Common myeloid progenitor, CD34-positive (primary cell): ENCODE measurements at regions not wholly inside any gene's neighbourhood (a gene's known extent, or its start where the extent isn't known, plus 50 kb on each side); places are given as distances from the start of the nearest gene placed in this dataset.

Experiments
- CTCF ChIA-PET: fragments of 350-600 bp; sonication (Branson Sonifier 250); formaldehyde crosslinking; loops from one replicate; lab custom pipeline; 2021; ENCODE audit warnings: antibody characterized with exemption; lab: Charles Lee
- POLR2A ChIA-PET: fragments of 350-600 bp; sonication (Branson Sonifier 250); formaldehyde crosslinking; loops from one replicate; lab custom pipeline; 2021; ENCODE audit warnings: antibody characterized with exemption; lab: Charles Lee
- DNase-seq, 3 donors: peaks; one replicate each; pipeline versions ENCODE4 v3.0.0 to v3.0.0-alpha.2; 2013
- H3K27ac ChIP-seq, 2 experiments: 1 replicate in 1 of 2; 2 replicates in 1 of 2; pipeline ENCODE4 v1.7.0; 2013; ENCODE audit warnings: inconsistent platforms in 2 of 2, low read length in 2 of 2, mild to moderate bottlenecking in 2 of 2, low read depth in 1 of 2, moderate library complexity in 1 of 2; ENCODE audit not compliant: severe bottlenecking in 2 of 2, insufficient read depth in 1 of 2, poor library complexity in 1 of 2
- H3K27me3 ChIP-seq, 5 experiments: replicated peaks in 2 of 5; 1 replicate in 3 of 5; 2 replicates in 2 of 5; pipeline versions ENCODE4 v1.6.1 to v1.7.0; 2013; ENCODE audit warnings: low read length in 4 of 5, mild to moderate bottlenecking in 2 of 5, moderate library complexity in 2 of 5, inconsistent platforms in 1 of 5; ENCODE audit not compliant: insufficient read depth in 5 of 5, control insufficient read depth in 4 of 5
- H3K36me3 ChIP-seq, 4 experiments: 1 replicate in 2 of 4; 2 replicates in 2 of 4; pipeline versions ENCODE4 v1.6.1 to v1.7.0; 2013; ENCODE audit warnings: low read length in 3 of 4, control low read depth in 1 of 4, mild to moderate bottlenecking in 1 of 4; ENCODE audit not compliant: control insufficient read depth in 4 of 4, insufficient read depth in 4 of 4
- H3K4me1 ChIP-seq, 4 experiments: 1 replicate in 3 of 4; 2 replicates in 1 of 4; pipeline versions ENCODE4 v1.6.1 to v1.7.1; 2013; ENCODE audit warnings: low read length in 3 of 4, mild to moderate bottlenecking in 3 of 4, control low read depth in 1 of 4, inconsistent platforms in 1 of 4, moderate library complexity in 1 of 4; ENCODE audit not compliant: control insufficient read depth in 4 of 4, insufficient read depth in 4 of 4; ENCODE audit errors: control extremely low read depth in 1 of 4
- H3K4me3 ChIP-seq, 7 experiments: 1 replicate in 4 of 7; 2 replicates in 3 of 7; pipeline versions ENCODE4 v1.5.1 to v1.7.0; 2013; ENCODE audit warnings: mild to moderate bottlenecking in 7 of 7, low read length in 6 of 7, moderate library complexity in 6 of 7, inconsistent platforms in 2 of 7, low read depth in 2 of 7, control low read depth in 1 of 7; ENCODE audit not compliant: insufficient read depth in 4 of 7, control insufficient read depth in 1 of 7; ENCODE audit errors: extremely low read depth in 1 of 7
- H3K9me3 ChIP-seq, 5 experiments: 1 replicate in 4 of 5; 2 replicates in 1 of 5; pipeline versions ENCODE4 v1.6.1 to v1.7.1; 2013; ENCODE audit warnings: low read length in 4 of 5, mild to moderate bottlenecking in 2 of 5, inconsistent platforms in 1 of 5, low read depth in 1 of 5, moderate library complexity in 1 of 5; ENCODE audit not compliant: control insufficient read depth in 4 of 5, insufficient read depth in 2 of 5; ENCODE audit errors: control extremely low read depth in 1 of 5
- WGBS: methylation state at CpG from one replicate; pipeline ENCODE4 v1.1.5; 2013; ENCODE audit not compliant: insufficient coverage; 5-methylcytosine and 5-hydroxymethylcytosine counted together

GRCh38 chr2:43032213-43033015 is 194.0 kb downstream of the ZFP36L2 start:
- H3K4me3 ChIP-seq, result no peak overlapping the region
- H3K27ac ChIP-seq, result no peak overlapping the region
- no peaks in the 10 kb centered on the region for H3K9me3 ChIP-seq
- peaks cover 0 to 16% (median 7%) of the 10 kb centered on the region in 4 experiments for H3K4me1 ChIP-seq
- ChIA-PET POLR2A (interaction anchor here (0.7 kb wide), 1 partner anchor 54 kb away, joined by 5 read pairs; no protein-coding TSS in a partner anchor), CTCF (interaction anchor here (0.6 to 2.4 kb wide), 8 partner anchors 8 to 85 kb away, joined by 3 to 8 read pairs (median 4); no protein-coding TSS in a partner anchor)
- no peak for DNase-seq
- H3K27me3 ChIP-seq, result no peaks in the 10 kb centered on the region
- 44% methylated on average over 9 of the region's 14 CpGs for WGBS
- H3K36me3 ChIP-seq, result no peaks in the 10 kb centered on the region

GRCh38 chr2:43031471-43032212 is 194.8 kb downstream of the ZFP36L2 start:
- 81% methylated on average over 3 of the region's 9 CpGs for WGBS
- no peaks in the 10 kb centered on the region for H3K9me3 ChIP-seq
- ChIA-PET CTCF (interaction anchor here (0.6 to 2.4 kb wide), 10 partner anchors 8 to 202 kb away, joined by 3 to 8 read pairs (median 4); no protein-coding TSS in a partner anchor), POLR2A (interaction anchor here (0.7 kb wide), 1 partner anchor 361 kb away, joined by 3 read pairs; no protein-coding TSS in a partner anchor)
- no peak overlapping the region for H3K4me3 ChIP-seq
- H3K36me3 ChIP-seq, result no peaks in the 10 kb centered on the region
- H3K27ac ChIP-seq, result no peak overlapping the region
- H3K27me3 ChIP-seq, result no peaks in the 10 kb centered on the region
- H3K4me1 ChIP-seq, result peaks cover 0 to 23% (median 13%) of the 10 kb centered on the region in 4 experiments
- DNase-seq, result no peak

GRCh38 chr2:43030551-43031307 is 195.7 kb downstream of the ZFP36L2 start:
- 100% methylated on average over 7 of the region's 10 CpGs for WGBS
- POLR2A ChIA-PET, result no interaction called here
- H3K4me1 ChIP-seq, result peaks cover 2 to 30% (median 16%) of the 10 kb centered on the region in 4 experiments
- H3K27ac ChIP-seq, result no peak overlapping the region
- no peak overlapping the region for H3K4me3 ChIP-seq
- no peaks in the 10 kb centered on the region for H3K27me3 ChIP-seq
- DNase-seq, result no peak
- CTCF ChIA-PET, result interaction anchor here (0.6 to 2.4 kb wide), 5 partner anchors 12 to 201 kb away, joined by 3 to 8 read pairs (median 3); no protein-coding TSS in a partner anchor
- H3K9me3 ChIP-seq, result no peaks in the 10 kb centered on the region
- H3K36me3 ChIP-seq, result no peaks in the 10 kb centered on the region

- no peak for DNase-seq
- ChIA-PET POLR2A (no interaction called here), CTCF (interaction anchor here (1.2 kb wide), 1 partner anchor 23 kb away, joined by 4 read pairs; no protein-coding TSS in a partner anchor)
- Histone ChIP-seq H3K36me3 (no peaks in the 10 kb centered on the region), H3K4me1 (peaks cover 2 to 45% (median 31%) of the 10 kb centered on the region in 4 experiments), H3K9me3 (no peaks in the 10 kb centered on the region), H3K4me3 (no peak overlapping the region), H3K27me3 (no peaks in the 10 kb centered on the region), H3K27ac (no peak overlapping the region)
- 100% methylated on average over 3 of the region's 3 CpGs for WGBS
Measured at GRCh38 chr2:43029186-43029585, 197.2 kb downstream of the ZFP36L2 start.

- peaks cover 2 to 47% (median 34%) of the 10 kb centered on the region in 4 experiments for H3K4me1 ChIP-seq
- no peak overlapping the region for H3K4me3 ChIP-seq
- no peak overlapping the region for H3K27ac ChIP-seq
- no peaks in the 10 kb centered on the region for H3K27me3 ChIP-seq
- no peaks in the 10 kb centered on the region for H3K36me3 ChIP-seq
- WGBS, result 93% methylated on average over 6 of the region's 6 CpGs
- no peak for DNase-seq
- POLR2A ChIA-PET, result no interaction called here
- CTCF ChIA-PET, result interaction anchor here (0.8 to 0.9 kb wide), 2 partner anchors 9 to 10 kb away, joined by 3 read pairs; no protein-coding TSS in a partner anchor
- no peaks in the 10 kb centered on the region for H3K9me3 ChIP-seq
Measured at GRCh38 chr2:43028188-43028587, 198.2 kb downstream of the ZFP36L2 start.

- 89% methylated on average over 17 of the region's 21 CpGs for WGBS
- Histone ChIP-seq H3K9me3 (peaks cover 0 to 1% (median 0%) of the 10 kb centered on the region in 5 experiments), H3K36me3 (no peaks in the 10 kb centered on the region), H3K27me3 (no peaks in the 10 kb centered on the region), H3K27ac (no peak overlapping the region), H3K4me1 (peaks cover 2 to 38% (median 29%) of the 10 kb centered on the region in 4 experiments), H3K4me3 (no peak overlapping the region)
- CTCF ChIA-PET, result interaction anchor here (0.8 to 1.6 kb wide), 3 partner anchors 9 to 167 kb away, joined by 3 to 4 read pairs (median 3); no protein-coding TSS in a partner anchor
- no peak for DNase-seq
- POLR2A ChIA-PET, result no interaction called here
Measured at GRCh38 chr2:43027097-43027873, 199.1 kb downstream of the ZFP36L2 start.
